Ovary (tissue), 3 donors: ENCODE measurements at regions not wholly inside any gene's neighbourhood (a gene's known extent, or its start where the extent isn't known, plus 50 kb on each side); places are given as distances from the start of the nearest gene placed in this dataset.

Source experiments
- EP300 ChIP-seq: sonication (generic); formaldehyde crosslinking; IDR thresholded peaks from one replicate; pipeline ENCODE4 v1.6.1; 2017; ENCODE audit warnings: antibody characterized with exemption
- POLR2A ChIP-seq: fragments of 450-650 bp; IDR thresholded peaks from one replicate; pipeline ENCODE4 v1.6.1; 2017; ENCODE audit warnings: antibody characterized with exemption, mild to moderate bottlenecking, moderate library complexity
- TF ChIP-seq, protein P1 (sequence below), 3 donors: fragments of 450-650 bp in 2 of 3; fragments of 200-600 bp in 1 of 3; IDR thresholded peaks; one replicate each; pipeline versions ENCODE4 v1.5.1 to v1.8.0; 2016 to 2022; ENCODE audit warnings: antibody characterized with exemption in 3 of 3, mild to moderate bottlenecking in 1 of 3
- donor health status: DM: no; HTN: no; CAD: no.

DNA sequence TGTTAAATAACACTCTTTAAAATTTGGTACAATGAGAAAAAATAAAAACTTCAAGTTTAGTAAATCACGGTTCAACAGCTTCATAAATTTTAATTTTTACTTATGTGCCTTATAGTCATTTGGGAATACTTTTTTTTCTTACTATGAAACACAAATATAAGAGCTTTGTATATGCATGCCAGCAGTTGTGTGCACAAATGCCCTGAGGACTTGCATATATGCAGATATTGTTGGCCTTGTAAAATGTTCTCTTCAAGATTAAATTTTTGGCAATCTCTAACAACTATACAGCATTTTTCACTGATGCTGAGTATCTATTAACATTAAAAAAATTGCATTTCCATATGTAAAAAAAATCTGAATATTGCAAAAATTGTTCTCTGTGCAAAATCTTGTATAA lies 458.7 kb upstream of the BRINP3 start:
- TF ChIP-seq, protein P1, sequence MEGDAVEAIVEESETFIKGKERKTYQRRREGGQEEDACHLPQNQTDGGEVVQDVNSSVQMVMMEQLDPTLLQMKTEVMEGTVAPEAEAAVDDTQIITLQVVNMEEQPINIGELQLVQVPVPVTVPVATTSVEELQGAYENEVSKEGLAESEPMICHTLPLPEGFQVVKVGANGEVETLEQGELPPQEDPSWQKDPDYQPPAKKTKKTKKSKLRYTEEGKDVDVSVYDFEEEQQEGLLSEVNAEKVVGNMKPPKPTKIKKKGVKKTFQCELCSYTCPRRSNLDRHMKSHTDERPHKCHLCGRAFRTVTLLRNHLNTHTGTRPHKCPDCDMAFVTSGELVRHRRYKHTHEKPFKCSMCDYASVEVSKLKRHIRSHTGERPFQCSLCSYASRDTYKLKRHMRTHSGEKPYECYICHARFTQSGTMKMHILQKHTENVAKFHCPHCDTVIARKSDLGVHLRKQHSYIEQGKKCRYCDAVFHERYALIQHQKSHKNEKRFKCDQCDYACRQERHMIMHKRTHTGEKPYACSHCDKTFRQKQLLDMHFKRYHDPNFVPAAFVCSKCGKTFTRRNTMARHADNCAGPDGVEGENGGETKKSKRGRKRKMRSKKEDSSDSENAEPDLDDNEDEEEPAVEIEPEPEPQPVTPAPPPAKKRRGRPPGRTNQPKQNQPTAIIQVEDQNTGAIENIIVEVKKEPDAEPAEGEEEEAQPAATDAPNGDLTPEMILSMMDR (IDR thresholded peaks at IDR 0.05), result no peak
- TF ChIP-seq POLR2A (no peak), EP300 (no peak)
